Upper lobe of left lung (tissue), 4 donors: ENCODE measurements at regions not wholly inside any gene's neighbourhood (a gene's known extent, or its start where the extent isn't known, plus 50 kb on each side); places are given as distances from the start of the nearest gene placed in this dataset.

Experiments
- CTCF ChIP-seq, 6 experiments: fragments of 450-650 bp in 4 of 6; fragments of 200-600 bp in 2 of 6; sonication (generic) in 2 of 6; IDR thresholded peaks; one replicate each; pipeline ENCODE4 v1.5.1; 2016 to 2019; ENCODE audit warnings: antibody characterized with exemption in 6 of 6
- EP300 ChIP-seq, 4 donors: sonication (generic); formaldehyde crosslinking; IDR thresholded peaks; one replicate each; pipeline ENCODE4 v1.5.1; 2017; ENCODE audit warnings: antibody characterized with exemption in 4 of 4, control low read depth in 2 of 4
- POLR2A ChIP-seq, 4 donors: fragments of 450-650 bp; IDR thresholded peaks; one replicate each; pipeline ENCODE4 v1.5.1; 2016 to 2017; ENCODE audit warnings: antibody characterized with exemption in 4 of 4, mild to moderate bottlenecking in 2 of 4

GRCh38 chr3:178085817-178086123, 450.5 kb upstream of the KCNMB2 start:
- TF ChIP-seq CTCF (IDR thresholded peaks at IDR 0.05) (no peak), POLR2A (IDR thresholded peaks at IDR 0.05) (no peak), EP300 (IDR thresholded peaks at IDR 0.05) (no peak)
